ENCODE measurements at regions not wholly inside any gene's neighbourhood (a gene's known extent, or its start where the extent isn't known, plus 50 kb on each side); places are given as distances from the start of the nearest gene placed in this dataset.

DNA sequence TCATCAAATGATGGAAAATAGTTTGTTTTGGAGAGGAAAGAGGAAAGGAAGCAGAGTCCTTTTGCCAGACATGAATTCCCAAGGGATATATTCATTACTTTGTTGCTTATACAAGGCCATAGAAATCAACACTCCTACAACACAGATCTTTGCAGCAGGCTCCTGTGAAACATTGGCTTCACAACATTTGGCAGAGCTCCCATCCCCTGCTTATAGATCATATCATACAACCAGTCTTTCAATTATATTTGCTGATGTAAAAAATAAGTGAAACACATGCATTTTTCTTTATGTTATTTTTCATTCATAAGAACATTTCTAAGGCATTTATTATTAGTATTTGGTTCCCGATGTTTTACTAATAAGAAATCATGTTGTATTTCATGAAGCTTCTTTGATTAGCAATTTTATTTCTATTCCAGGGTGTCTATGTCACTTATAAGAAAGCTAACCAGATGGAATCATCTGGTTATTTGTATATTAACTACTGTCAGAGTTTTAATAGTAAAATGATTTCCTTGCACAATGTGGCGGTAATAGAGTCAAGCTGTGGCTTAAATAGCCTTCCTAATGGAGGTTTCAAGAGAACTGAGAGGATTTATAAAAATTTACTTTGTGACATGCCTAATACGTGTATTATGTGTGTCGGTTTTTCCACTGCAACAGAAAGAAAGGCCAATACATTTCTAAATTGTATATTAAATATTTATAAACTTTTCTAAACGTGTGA lies 470.3 kb upstream of the NCAM2 start:
- no peaks in the 10 kb centered on the region for H3K36me3 ChIP-seq
- TF ChIP-seq, protein P1, sequence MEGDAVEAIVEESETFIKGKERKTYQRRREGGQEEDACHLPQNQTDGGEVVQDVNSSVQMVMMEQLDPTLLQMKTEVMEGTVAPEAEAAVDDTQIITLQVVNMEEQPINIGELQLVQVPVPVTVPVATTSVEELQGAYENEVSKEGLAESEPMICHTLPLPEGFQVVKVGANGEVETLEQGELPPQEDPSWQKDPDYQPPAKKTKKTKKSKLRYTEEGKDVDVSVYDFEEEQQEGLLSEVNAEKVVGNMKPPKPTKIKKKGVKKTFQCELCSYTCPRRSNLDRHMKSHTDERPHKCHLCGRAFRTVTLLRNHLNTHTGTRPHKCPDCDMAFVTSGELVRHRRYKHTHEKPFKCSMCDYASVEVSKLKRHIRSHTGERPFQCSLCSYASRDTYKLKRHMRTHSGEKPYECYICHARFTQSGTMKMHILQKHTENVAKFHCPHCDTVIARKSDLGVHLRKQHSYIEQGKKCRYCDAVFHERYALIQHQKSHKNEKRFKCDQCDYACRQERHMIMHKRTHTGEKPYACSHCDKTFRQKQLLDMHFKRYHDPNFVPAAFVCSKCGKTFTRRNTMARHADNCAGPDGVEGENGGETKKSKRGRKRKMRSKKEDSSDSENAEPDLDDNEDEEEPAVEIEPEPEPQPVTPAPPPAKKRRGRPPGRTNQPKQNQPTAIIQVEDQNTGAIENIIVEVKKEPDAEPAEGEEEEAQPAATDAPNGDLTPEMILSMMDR (IDR thresholded peaks at IDR 0.05) = no peak
- intact Hi-C loops (cut with DNase I) = no loop called here
- no peak overlapping the region for H3K27ac ChIP-seq
- no peaks in the 10 kb centered on the region for H3K27me3 ChIP-seq
- DNase-seq (ENCODE audit: low spot score in 2 of 2) = no peak
- H3K4me1 ChIP-seq = no peaks in the 10 kb centered on the region
- H3K4me3 ChIP-seq = no peak overlapping the region
- H3K9me3 ChIP-seq = no peaks in the 10 kb centered on the region

DNA sequence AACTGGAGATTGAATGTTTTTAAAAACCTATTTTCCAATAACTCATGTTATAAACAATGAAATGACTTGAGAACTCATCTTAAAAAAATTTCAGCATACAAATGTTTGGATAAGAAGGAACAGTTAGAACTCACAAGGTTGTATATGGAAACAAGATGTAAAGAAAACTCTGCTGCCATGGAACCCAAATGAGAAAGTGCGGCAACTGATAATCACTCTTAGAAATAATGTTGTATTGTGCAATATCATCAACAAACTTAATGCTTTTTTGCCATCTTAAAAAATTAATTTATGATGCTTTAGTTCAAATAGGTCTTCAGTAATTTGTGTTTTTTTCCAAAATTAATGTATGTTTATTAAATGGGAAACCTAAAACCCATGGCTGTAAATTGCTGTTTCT lies 461.1 kb upstream of the NCAM2 start:
- Histone ChIP-seq H3K4me1 (no peaks in the 10 kb centered on the region), H3K4me3 (no peak overlapping the region), H3K27ac (no peak overlapping the region), H3K27me3 (no peaks in the 10 kb centered on the region), H3K36me3 (no peaks in the 10 kb centered on the region), H3K9me3 (no peaks in the 10 kb centered on the region)
- intact Hi-C loops (cut with DNase I) = no loop called here
- DNase-seq (ENCODE audit: low spot score in 2 of 2) = no peak
- TF ChIP-seq, protein P1 (IDR thresholded peaks at IDR 0.05) = no peak

GRCh38 chr21:20538039-20538658 lies 460.1 kb upstream of the NCAM2 start:
- Histone ChIP-seq H3K27me3 (no peaks in the 10 kb centered on the region), H3K4me3 (no peak overlapping the region), H3K4me1 (no peaks in the 10 kb centered on the region), H3K27ac (no peak overlapping the region), H3K36me3 (no peaks in the 10 kb centered on the region), H3K9me3 (no peaks in the 10 kb centered on the region)
- DNase-seq (ENCODE audit: low spot score in 2 of 2) = no peak
- TF ChIP-seq, protein P1 (IDR thresholded peaks at IDR 0.05) = no peak
- intact Hi-C loops (cut with DNase I) = no loop called here

DNA sequence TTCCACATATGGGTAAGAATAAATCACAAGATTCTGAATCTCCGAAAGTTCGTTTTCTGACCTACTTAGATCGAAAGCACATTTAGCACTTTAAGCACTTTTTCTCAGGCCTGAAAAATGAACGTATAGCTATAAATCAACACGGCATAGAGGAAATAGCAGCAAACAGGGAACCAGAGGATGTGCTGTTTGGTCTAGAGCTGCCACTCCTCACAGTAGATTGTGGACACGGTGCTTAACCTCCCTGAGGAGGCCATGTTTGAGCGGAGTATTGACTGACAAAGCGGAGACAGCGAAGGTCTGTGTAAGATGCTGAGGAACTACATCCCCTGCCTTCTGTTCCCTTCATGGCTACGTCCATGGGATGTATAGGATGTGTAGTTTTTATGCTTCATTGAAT lies 452.8 kb upstream of the NCAM2 start:
- TF ChIP-seq, protein P1 (IDR thresholded peaks at IDR 0.05) = no peak
- Histone ChIP-seq H3K27ac (no peak overlapping the region), H3K36me3 (no peaks in the 10 kb centered on the region), H3K4me1 (no peaks in the 10 kb centered on the region), H3K4me3 (no peak overlapping the region), H3K27me3 (no peaks in the 10 kb centered on the region), H3K9me3 (no peaks in the 10 kb centered on the region)
- intact Hi-C loops (cut with DNase I) = no loop called here
- DNase-seq (ENCODE audit: low spot score in 2 of 2) = no peak

DNA sequence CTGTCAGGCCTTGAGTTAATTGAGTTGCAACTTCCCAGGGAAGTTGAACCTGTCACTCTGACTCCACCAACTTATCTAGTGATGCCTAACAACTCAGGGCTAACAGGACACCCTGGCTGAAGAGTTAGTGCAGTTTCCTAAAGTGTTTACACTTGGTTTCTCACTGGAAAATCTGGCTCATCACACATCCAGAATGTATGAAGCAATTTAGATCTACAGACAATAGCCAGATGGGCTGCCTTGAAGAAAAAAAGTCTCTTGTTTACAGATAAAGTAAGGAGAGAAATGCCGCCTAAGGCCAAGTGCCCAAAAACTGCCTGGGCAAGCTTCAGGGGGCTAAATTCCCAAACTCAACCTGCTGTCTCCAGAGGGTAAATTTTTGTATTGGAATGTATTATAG lies 446.3 kb upstream of the NCAM2 start:
- DNase-seq (ENCODE audit: low spot score in 2 of 2) = no peak
- Histone ChIP-seq H3K27me3 (no peaks in the 10 kb centered on the region), H3K4me3 (no peak overlapping the region), H3K27ac (no peak overlapping the region), H3K9me3 (no peaks in the 10 kb centered on the region), H3K4me1 (no peaks in the 10 kb centered on the region), H3K36me3 (no peaks in the 10 kb centered on the region)
- TF ChIP-seq, protein P1 (IDR thresholded peaks at IDR 0.05) = no peak
- intact Hi-C loops (cut with DNase I) = no loop called here
